CD14-positive monocyte (primary cell): ENCODE measurements at regions not wholly inside any gene's neighbourhood (a gene's known extent, or its start where the extent isn't known, plus 50 kb on each side); places are given as distances from the start of the nearest gene placed in this dataset.

Experiments
- DNase-seq, 3 donors: peaks; one replicate each; pipeline ENCODE4 v3.0.0-alpha.2; 2011 to 2022
- H2AFZ ChIP-seq: 2 replicates; pipeline ENCODE4 v1.6.0; 2012; ENCODE audit warnings: mild to moderate bottlenecking, low read depth, low read length, inconsistent platforms; ENCODE audit not compliant: insufficient read depth, poor library complexity, severe bottlenecking
- H3K27ac ChIP-seq, 2 donors: 1 replicate in 1 of 2; 2 replicates in 1 of 2; pipeline ENCODE4 v1.5.1; 2012 to 2013; ENCODE audit warnings: low read length in 2 of 2, control low read depth in 1 of 2, inconsistent platforms in 1 of 2, low read depth in 1 of 2, mild to moderate bottlenecking in 1 of 2
- H3K27me3 ChIP-seq, 2 donors: one replicate each; pipeline versions ENCODE4 v1.6.0 to v1.6.1; 2011 to 2013; ENCODE audit warnings: low read length in 2 of 2; ENCODE audit not compliant: control insufficient read depth in 2 of 2, insufficient read depth in 2 of 2
- H3K36me3 ChIP-seq, 2 donors: replicated peaks in 1 of 2; 1 replicate in 1 of 2; 2 replicates in 1 of 2; pipeline versions ENCODE4 v1.5.1 to v1.6.1; 2012 to 2013; ENCODE audit warnings: low read length in 2 of 2, control low read depth in 1 of 2, inconsistent platforms in 1 of 2, mild to moderate bottlenecking in 1 of 2; ENCODE audit not compliant: insufficient read depth in 2 of 2, control insufficient read depth in 1 of 2
- H3K4me1 ChIP-seq, 2 donors: 1 replicate in 1 of 2; 2 replicates in 1 of 2; pipeline versions ENCODE4 v1.5.1 to v1.6.1; 2012 to 2013; ENCODE audit warnings: low read length in 2 of 2, control low read depth in 1 of 2, inconsistent platforms in 1 of 2, mild to moderate bottlenecking in 1 of 2, moderate library complexity in 1 of 2; ENCODE audit not compliant: insufficient read depth in 2 of 2, control insufficient read depth in 1 of 2
- H3K4me2 ChIP-seq: replicated peaks from 2 replicates; pipeline ENCODE3; 2012; ENCODE audit warnings: low read length, moderate library complexity, mild to moderate bottlenecking; ENCODE audit not compliant: poor library complexity, severe bottlenecking; ENCODE audit errors: extremely low read depth
- H3K4me3 ChIP-seq, 3 experiments: fragments of 200-600 bp in 1 of 3; sonication (generic) in 1 of 3; replicated peaks in 1 of 3; 1 replicate in 2 of 3; 2 replicates in 1 of 3; pipeline ENCODE4 v1.5.1; 2011 to 2013; ENCODE audit warnings: low read length in 3 of 3, mild to moderate bottlenecking in 3 of 3, control low read depth in 2 of 3, low read depth in 2 of 3, inconsistent platforms in 1 of 3, moderate library complexity in 1 of 3
- H3K79me2 ChIP-seq: 2 replicates; pipeline ENCODE4 v1.6.0; 2012; ENCODE audit warnings: mild to moderate bottlenecking, control low read depth, inconsistent platforms, low read length, moderate library complexity; ENCODE audit not compliant: insufficient read depth
- H3K9ac ChIP-seq: 2 replicates; pipeline ENCODE4 v1.6.0; 2017; ENCODE audit warnings: low read length, mild to moderate bottlenecking; ENCODE audit not compliant: insufficient read depth, poor library complexity, severe bottlenecking
- H3K9me3 ChIP-seq, 2 donors: replicated peaks in 1 of 2; 1 replicate in 1 of 2; 2 replicates in 1 of 2; pipeline versions ENCODE4 v1.5.1 to v1.6.1; 2012 to 2013; ENCODE audit warnings: low read length in 2 of 2, control low read depth in 1 of 2; ENCODE audit not compliant: control insufficient read depth in 1 of 2, insufficient read depth in 1 of 2
- H4K20me1 ChIP-seq: 2 replicates; pipeline ENCODE4 v1.6.0; 2012; ENCODE audit warnings: mild to moderate bottlenecking, low read length, control low read depth, moderate library complexity; ENCODE audit not compliant: insufficient read depth
- H3K27ac Mint-ChIP-seq, 7 donors: one replicate each; pipeline ENCODE4 v1.8.0; 2020; ENCODE audit warnings: mild to moderate bottlenecking in 7 of 7, mixed read lengths in 7 of 7, moderate library complexity in 6 of 7, inconsistent platforms in 2 of 7
- H3K27me3 Mint-ChIP-seq, 3 donors: one replicate each; pipeline ENCODE4 v1.8.0; 2021 to 2022; ENCODE audit warnings: low read depth in 3 of 3, mild to moderate bottlenecking in 3 of 3, mixed read lengths in 3 of 3, moderate library complexity in 3 of 3, inconsistent platforms in 1 of 3
- H3K36me3 Mint-ChIP-seq, 2 donors: one replicate each; pipeline ENCODE4 v1.8.0; 2020; ENCODE audit warnings: mixed read lengths in 2 of 2, inconsistent platforms in 1 of 2, mild to moderate bottlenecking in 1 of 2
- H3K4me1 Mint-ChIP-seq: one replicate; pipeline ENCODE4 v1.8.0; 2020; ENCODE audit warnings: mild to moderate bottlenecking, mixed read lengths
- H3K4me3 Mint-ChIP-seq, 2 donors: one replicate each; pipeline ENCODE4 v1.8.0; 2020; ENCODE audit warnings: mild to moderate bottlenecking in 2 of 2, mixed read lengths in 2 of 2, moderate library complexity in 1 of 2
- H3K9me3 Mint-ChIP-seq, 7 donors: one replicate each; pipeline ENCODE4 v1.8.0; 2020 to 2022; ENCODE audit warnings: mixed read lengths in 7 of 7, mild to moderate bottlenecking in 6 of 7, moderate library complexity in 6 of 7, inconsistent platforms in 2 of 7
- CTCF ChIP-seq: fragments of 200-600 bp; IDR thresholded peaks from one replicate; pipeline ENCODE4 v1.8.0; 2022; ENCODE audit warnings: antibody characterized with exemption, mild to moderate bottlenecking
- WGBS: methylation state at CpG from one replicate; pipeline ENCODE4 v1.1.5; 2013; ENCODE audit warnings: missing lambda C conversion rate; ENCODE audit not compliant: insufficient coverage; 5-methylcytosine and 5-hydroxymethylcytosine counted together
- intact Hi-C, 2 donors: fragments of 100-400 bp; cut with micrococcal nuclease; formaldehyde crosslinking; loops; one replicate each; pipeline versions ENCODE4 v1.15.0 to v1.15.1; 2023

DNA sequence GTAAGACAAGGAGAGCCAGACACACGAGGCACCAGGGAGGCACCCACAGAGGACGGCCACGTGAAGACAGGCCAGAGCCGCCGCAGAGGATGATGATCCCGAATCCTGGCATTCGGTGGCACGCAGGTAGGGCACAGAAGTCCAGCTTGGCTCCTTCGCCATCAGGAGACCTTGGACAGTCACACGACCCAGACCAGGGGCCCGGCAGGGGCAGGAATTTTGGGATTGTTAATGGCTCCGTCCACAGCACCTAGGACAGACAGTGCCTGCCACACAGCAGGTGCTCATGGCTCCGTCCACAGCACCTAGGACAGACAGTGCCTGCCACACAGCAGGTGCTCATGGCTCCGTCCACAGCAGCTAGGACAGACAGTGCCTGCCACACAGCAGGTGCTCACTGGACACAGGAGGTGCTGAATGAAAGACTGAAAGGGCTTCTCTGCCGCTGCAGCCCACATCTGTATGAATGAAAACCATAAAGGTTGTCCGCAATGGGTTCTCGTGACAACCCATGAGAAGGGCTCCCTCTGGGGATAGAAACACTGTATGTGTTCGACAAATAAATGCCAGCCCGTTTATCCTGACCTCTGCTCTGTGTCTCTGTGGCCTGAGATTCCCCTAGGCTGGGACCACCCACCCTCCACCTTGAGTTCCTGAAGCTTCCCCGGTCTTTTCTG lies 341.6 kb downstream of the CTTN start:
- H3K4me3 Mint-ChIP-seq, result no peak overlapping the region

GRCh38 chr11:70740488-70740851 lies 342.1 kb downstream of the CTTN start:
- H3K79me2 ChIP-seq, result no peaks in the 10 kb centered on the region
- peaks cover 8 to 9% (median 8%) of the 10 kb centered on the region in 3 donors for H3K27me3 Mint-ChIP-seq
- 92% methylated on average over 4 of the region's 6 CpGs for WGBS

More for the DNA sequence above, 341.6 kb downstream of the CTTN start:
- peaks cover 0 to 2% (median 0%) of the 10 kb centered on the region in 7 donors for H3K9me3 Mint-ChIP-seq
- intact Hi-C loops, result no loop called here
- H3K9ac ChIP-seq, result no peak overlapping the region
- H3K79me2 ChIP-seq, result no peaks in the 10 kb centered on the region
- H2AFZ ChIP-seq, result no peak overlapping the region
- no peak for DNase-seq
- no peaks in the 10 kb centered on the region for H4K20me1 ChIP-seq
- no peaks in the 10 kb centered on the region for H3K27me3 ChIP-seq
- H3K27me3 Mint-ChIP-seq, result peaks cover 8 to 9% (median 8%) of the 10 kb centered on the region in 3 donors
- no peaks in the 10 kb centered on the region for H3K36me3 Mint-ChIP-seq
- WGBS, result 88% methylated on average over 20 of the region's 20 CpGs
- no peak for TF ChIP-seq CTCF
- no peak overlapping the region for H3K4me2 ChIP-seq
- H3K27ac ChIP-seq, result no peak overlapping the region
- no peak overlapping the region for H3K4me3 ChIP-seq
- H3K9me3 ChIP-seq, result no peaks in the 10 kb centered on the region
- H3K27ac Mint-ChIP-seq, result no peak overlapping the region
- no peaks in the 10 kb centered on the region for H3K4me1 Mint-ChIP-seq
- no peaks in the 10 kb centered on the region for H3K4me1 ChIP-seq
- no peaks in the 10 kb centered on the region for H3K36me3 ChIP-seq

More at GRCh38 chr11:70740488-70740851, 342.1 kb downstream of the CTTN start:
- H3K36me3 Mint-ChIP-seq, result no peaks in the 10 kb centered on the region
- no peak overlapping the region for H3K27ac Mint-ChIP-seq
- no peaks in the 10 kb centered on the region for H3K27me3 ChIP-seq
- H3K4me1 ChIP-seq, result no peaks in the 10 kb centered on the region
- H3K9ac ChIP-seq, result no peak overlapping the region
- H3K4me2 ChIP-seq, result no peak overlapping the region
- intact Hi-C loops, result no loop called here
- no peak for TF ChIP-seq CTCF
- no peak overlapping the region for H3K4me3 Mint-ChIP-seq
- H4K20me1 ChIP-seq, result no peaks in the 10 kb centered on the region
- no peaks in the 10 kb centered on the region for H3K9me3 ChIP-seq
- peaks cover 0 to 2% (median 0%) of the 10 kb centered on the region in 7 donors for H3K9me3 Mint-ChIP-seq
- no peak overlapping the region for H2AFZ ChIP-seq
- no peak overlapping the region for H3K4me3 ChIP-seq
- H3K36me3 ChIP-seq, result no peaks in the 10 kb centered on the region
- no peak for DNase-seq
- no peak overlapping the region for H3K27ac ChIP-seq
- H3K4me1 Mint-ChIP-seq, result no peaks in the 10 kb centered on the region
